Eye (tissue), 1 donor: ENCODE measurements at regions not wholly inside any gene's neighbourhood (a gene's known extent, or its start where the extent isn't known, plus 50 kb on each side); places are given as distances from the start of the nearest gene placed in this dataset.
"Not testable (repeated sequence)": the region's sequence is repeated elsewhere in the genome, so short reads cannot be mapped to it uniquely, and the experiment has no call there.

Experiments
- DNase-seq: peaks from one replicate; pipeline ENCODE4 v3.0.0-alpha.2; 2015

DNA sequence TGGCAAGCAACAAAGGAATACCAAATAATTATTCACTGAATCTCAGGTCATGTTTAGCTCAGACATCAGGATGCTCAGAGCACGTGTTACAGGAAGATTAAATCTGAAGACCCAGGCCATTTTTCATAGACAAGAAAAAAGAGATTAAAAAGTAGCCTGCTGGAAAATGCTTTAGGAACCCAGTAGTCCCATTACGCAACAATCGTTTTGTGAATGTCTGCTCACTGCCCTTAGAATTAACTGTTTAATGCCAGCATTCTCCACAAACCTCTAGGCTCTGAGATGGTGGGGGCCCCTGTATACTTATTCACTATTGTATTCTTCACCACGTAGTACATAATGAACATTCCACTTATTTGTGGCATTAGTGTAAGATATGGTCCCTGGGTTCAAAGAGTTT, 154.6 kb upstream of the NYAP2 start:
- DNase-seq = no peak

DNA sequence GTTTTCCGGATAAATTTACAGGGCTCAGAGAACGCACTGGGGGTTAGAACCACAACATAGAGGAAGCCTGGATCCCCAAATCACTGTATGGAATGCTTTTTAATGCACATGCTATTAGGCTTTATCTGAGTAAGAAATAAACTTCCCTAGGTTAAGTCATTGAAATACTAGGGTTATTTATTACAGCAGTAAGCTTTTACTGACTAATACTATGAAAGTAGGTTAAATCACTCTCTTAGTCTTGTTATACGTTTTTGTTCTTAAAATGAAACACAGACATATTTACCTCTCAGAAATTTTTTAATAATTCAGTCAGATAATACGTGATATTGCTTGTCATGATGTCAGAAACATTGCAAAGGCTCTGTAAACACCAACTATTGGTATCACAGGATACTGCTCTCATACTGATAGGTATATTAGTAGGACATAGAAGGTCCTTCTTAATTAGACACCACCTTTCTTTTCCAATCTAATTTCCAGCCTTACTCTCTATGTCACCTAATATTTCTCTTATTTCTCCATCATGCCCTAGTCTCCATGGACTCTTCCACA, 162.7 kb upstream of the NYAP2 start:
- no peak for DNase-seq

DNA sequence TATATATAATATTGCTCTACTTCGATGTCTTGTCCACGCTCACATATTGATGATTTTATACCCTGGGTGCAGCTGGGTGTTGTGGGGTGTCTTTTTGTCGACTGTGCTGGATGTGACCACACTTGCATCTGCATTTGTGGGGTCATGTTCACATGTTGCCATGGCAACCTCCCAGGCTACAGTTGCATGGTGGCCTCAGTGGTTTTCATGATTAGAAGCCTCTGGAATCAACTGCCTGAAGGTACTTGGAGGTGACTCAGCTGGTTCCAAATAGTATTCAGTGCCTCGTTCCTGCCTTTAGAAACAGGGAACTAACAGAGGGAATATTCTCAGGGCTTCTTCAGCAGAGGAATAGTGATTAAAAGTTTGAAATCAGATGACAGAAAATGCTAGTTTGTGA, 166.3 kb upstream of the NYAP2 start:
- DNase-seq = no peak

DNA sequence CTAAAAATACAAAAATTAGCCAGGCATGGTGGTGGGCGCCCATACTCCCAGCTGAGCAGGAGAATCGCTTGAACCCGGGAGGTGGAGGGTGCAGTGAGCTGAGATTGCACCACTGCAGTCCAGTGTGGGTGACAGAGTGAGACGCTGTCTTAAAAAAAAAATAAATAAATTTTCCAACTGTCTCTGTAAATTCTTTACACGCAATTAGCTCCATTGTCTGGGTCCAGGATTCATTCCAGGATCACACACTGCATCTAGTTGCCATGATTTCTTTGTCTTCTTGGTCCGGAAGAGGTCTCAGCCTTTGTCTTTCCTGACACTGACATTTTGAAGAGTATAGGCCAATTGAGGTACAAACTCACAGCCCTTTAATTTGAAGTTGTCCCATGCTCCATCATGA, 167.6 kb upstream of the NYAP2 start:
- DNase-seq = peak; percentile 50

DNA sequence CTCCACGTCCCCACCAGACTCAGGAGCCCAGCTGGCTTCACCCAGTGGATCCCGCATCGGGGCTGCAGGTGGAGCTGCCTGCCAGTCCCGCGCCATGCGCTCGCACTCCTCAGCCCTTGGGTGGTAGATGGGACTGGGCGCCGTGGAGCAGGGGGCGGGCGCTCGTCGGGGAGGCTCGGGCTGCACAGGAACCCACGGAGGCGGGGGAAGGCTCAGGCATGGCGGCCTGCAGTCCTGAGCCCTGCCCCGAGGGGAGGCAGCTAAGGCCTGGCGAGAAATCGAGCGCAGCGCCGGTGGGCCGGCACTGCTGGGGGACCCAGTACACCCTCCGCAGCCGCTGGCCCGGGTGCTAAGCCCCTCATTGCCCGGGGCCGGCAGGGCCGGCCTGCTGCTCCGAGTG, 170.2 kb upstream of the NYAP2 start:
- DNase-seq = not testable (repeated sequence)

DNA sequence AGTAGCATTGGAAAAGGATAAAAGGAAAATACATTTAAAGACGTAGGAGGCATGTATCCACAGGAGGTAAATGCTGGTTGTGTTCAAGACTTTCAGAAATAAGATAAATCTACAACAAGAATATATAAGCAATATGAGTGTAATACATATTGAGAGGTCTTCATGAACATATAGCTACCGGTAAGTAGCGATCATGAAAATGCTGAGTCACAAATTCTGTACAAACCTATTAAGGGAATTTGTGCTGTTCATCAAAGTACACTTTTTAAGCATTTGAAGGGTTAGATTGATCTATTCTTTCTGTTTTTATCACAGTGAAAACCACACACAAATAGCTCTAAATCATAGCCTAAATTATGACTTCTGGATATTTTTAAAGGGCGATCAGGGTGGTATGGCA, 173.1 kb upstream of the NYAP2 start:
- DNase-seq = no peak

DNA sequence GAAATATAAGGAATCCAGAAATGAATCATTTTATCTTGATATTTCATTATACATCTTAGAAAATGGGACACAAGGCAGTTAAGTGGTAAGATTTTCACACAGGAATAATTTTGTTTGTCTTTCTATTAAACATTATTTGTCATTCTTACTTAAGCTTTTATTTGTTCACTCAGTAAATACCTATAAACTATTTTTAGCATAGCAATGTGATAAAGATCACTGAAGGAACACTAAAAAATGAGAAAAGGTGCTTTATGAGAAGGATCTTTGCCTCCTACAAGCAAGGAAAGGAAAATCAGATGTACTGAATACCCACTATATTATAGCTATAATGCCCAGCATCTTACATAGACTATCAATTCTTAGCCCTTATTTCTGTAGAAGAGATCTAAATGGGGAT, 176.2 kb upstream of the NYAP2 start:
- no peak for DNase-seq

DNA sequence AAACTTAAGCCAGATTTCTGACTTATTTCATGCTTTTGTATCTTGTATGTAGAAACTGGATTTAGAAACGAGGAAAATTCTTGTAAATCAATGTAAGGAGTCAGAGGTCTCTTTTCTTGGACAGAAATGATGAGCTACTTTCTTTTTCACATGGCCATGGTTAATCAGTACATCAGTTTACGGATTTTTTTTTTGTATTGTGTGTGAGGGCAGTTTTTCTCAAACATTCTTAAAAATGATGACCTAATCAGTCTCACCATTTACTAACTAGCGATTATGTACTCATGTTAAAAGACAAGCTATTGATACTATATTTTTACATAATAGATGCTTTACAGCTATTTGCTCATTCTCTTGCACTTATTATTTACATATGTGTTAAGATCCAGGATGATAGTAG, 165.2 kb upstream of the DOCK10 start:
- DNase-seq = no peak

DNA sequence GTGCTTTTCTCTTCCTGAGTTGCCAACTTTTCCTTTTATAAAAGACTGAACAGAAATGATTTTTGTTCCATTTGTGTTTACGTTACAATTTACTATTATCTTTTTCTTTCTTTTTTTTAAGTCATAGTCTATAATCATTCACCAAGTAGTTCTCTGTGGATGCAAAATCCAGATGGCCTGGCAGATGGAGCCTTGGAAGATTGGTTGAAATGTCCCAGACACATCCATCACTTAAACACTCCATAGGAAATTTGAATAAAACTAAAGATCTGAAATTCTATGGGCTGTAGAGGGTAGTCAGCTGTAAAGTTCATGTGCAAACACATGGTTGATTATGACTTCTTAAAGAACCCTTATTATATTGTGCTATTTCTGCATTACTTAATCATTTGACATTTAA, 164.8 kb upstream of the DOCK10 start:
- peak; percentile 6 for DNase-seq

DNA sequence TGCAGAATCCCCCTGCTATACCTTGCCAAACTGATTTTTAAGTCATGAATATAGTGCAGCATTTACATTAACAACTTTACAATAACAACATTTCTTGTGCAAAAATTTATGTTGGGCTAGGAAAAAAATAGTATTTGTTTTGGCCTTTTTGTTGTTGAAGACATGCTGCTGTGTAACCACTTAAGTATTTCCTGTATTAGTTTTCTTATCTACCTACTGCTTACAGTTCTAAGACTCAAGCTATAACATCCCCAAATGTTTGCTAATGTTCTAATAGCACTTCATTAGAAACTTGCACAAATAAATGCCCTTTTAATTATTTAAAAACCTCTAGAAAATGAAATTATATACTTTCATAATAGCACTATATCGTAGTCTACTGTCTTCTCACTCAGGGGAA, 154.3 kb upstream of the DOCK10 start:
- no peak for DNase-seq

DNA sequence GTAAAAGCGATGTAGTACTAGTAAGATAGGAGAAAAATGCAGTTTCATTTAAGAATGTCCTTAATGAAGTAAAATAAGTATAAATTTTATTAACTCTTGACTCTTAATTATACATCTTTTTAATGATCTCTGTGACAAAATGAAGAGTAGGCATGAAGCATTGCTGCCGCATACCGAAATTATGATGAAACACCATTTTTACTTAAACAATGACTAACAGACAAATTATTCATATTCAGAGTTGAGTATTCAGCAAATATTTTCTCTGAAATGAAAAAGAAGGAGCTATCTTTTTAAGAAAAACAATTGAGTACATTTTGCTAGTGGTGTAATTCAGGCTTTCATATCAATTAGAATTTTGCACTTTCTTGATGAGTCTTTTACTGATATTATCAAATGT, 150.6 kb upstream of the DOCK10 start:
- DNase-seq = no peak

DNA sequence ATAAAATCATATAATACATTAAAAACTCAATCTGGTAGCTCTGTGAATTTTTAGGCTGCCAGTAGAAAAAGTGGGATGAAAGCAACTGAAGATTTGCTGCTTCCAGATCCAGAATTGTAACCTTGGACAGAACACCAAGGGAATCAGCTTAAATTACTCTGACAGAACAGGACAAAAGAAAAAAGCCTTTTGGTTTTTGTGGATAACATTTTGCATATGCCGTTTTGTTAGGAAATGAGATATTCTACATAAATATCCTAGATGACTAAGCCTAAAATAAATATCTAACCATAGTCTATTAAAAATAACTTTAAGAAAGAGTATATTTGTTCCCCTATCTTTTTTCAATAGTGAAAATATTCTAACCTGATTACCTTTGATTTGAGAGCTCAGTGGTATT, 148.7 kb upstream of the DOCK10 start:
- DNase-seq = no peak

DNA sequence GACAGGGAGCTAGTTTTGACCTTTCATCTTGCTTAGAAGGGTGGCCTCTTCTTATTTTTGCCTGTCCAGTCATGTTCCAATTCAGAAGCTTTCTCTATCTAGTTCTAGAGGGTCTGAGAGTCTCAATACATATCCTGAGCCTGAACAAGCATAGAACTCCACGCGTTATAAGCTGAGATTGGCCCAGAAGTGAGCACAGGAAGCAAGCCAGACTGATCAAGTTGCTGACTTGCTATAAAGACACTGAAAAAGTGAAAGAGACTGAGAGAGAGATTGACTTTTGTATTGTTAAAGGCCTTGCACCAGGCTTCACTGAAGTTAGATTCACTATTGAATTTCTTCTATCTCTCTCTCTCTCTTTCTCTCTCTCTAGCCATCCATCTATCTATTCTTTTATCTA, 142.7 kb upstream of the DOCK10 start:
- DNase-seq = no peak

DNA sequence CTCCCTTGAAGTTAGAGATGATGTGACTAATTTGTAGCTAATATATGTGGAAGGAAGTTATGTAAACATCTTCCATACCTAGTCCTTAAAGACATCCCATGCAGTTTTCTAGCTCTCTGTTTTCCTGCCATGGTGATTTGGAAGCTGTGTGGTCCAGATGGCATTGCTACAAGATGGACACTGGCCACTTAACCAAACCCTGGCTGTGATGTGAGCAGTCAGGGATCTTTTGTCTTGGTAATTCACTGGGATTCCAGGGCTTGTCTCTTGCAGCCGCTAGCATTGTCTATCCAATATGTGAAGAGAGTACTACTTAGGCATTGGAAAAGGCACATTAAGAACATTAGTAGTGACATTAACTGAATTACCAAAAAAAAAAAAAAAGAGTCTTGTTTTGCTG, 139.9 kb upstream of the DOCK10 start:
- DNase-seq = peak; percentile 20

DNA sequence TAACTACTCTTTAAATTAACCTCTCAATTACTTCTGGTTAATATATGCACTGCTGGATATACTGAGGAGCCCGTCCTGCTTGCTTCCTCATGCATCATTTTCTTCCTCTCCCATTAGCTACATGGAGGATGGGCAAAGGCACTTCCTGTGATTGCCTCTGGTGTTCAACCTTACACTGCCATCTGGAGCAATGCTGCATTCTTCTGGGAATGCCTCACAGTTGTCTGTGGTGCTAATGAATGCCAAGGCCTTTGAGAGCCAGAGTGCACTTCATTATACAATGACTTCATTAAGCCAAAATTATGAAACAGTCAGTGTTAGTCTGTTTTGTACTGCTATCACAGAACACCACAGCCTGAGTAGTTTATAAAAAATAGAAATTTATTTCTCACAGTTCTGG, 134.8 kb upstream of the DOCK10 start:
- no peak for DNase-seq

DNA sequence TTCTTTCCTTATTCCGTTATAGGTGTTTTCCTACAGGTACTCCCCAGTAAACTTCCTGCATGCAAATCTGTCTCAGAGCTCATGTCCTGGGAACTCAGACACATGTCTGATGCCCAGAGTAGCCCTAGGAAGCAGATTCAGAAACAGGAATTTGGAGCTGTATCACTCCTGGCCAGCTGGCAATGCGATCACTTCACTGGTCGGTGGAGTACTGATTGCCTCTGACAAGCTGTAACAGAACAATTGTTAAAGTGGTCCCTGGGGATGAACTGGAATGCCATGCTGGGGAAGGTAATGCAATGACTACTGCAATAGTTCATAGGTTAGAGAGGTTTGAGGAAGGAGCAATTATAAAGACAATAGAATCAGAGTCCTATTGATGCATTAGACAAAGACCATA, 131.6 kb upstream of the DOCK10 start:
- DNase-seq = peak; percentile 88

DNA sequence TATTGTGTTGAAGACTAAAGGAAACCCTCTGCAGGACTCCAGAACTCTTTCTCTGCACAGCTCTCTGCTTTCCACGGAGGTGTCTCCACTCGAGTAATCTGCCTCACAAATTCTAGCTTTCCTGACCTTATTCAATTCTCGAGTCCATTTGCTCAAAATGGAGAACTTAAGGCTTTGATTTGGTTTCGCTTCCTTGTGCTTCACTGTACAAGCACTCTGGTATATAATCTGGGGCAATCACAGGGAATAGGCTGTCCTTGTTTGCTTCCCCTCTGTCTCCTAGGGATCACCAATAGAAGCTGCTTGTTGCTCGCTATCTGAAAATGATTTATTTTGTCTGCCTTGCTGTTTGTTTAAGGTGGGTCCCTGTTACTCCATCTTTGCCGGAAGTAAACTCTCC, 129.1 kb upstream of the DOCK10 start:
- no peak for DNase-seq

DNA sequence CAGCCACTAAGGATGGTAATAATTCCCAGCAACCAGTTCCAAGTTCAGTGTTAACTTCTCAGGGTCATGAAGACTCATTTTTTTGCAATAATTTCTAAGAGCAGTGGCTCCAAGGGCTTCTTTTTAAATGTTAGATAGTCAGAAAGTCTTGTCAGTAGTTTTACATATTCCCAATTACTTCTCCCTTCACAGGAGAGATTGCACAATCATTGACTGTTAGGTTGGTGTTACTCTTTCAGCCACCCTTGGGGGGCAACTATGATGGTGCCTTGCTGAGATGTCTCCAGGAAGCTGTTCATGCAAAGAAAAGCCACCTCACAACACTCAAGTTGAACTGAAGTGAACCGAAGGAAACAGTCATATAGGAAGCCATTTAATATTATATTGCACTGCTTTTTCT, 127.9 kb upstream of the DOCK10 start:
- no peak for DNase-seq

DNA sequence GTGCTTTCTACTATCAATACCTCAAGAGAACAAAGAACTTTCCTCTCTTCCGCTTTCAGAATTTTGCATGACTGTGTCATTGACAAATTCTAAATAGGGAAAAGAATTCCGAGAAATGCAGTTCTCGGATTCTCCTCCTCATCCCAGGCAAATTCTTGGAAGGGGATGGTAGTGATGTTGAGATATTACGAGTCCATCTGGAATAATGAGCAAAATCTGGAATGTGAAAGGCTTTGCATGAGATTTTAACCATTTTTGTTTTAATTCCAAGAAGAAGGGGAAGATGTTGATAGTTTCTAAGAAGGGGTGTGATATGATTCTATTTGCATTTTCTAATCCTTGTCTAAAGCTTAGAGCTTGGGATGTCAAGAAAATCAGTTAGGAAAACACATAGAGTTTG, 127.1 kb upstream of the DOCK10 start:
- no peak for DNase-seq

DNA sequence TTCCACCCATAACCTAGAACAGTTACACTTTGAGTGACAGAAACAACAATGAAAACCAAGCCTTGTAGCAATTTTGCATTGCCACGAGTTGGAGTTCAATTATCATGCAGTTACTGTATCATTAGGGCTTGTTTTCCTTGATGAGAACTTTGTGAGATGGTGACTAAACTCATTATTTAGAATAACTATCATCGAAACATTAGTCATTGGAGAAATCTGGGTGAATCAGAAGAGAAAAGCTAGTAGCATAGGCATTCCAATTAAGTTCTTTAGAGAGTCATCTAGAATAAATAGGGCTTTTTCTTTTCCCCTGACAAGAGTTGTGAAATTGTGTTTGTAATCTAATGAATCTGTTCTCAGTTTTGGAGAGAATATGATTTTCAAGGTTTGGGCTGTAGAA, 122.8 kb upstream of the DOCK10 start:
- DNase-seq = no peak

DNA sequence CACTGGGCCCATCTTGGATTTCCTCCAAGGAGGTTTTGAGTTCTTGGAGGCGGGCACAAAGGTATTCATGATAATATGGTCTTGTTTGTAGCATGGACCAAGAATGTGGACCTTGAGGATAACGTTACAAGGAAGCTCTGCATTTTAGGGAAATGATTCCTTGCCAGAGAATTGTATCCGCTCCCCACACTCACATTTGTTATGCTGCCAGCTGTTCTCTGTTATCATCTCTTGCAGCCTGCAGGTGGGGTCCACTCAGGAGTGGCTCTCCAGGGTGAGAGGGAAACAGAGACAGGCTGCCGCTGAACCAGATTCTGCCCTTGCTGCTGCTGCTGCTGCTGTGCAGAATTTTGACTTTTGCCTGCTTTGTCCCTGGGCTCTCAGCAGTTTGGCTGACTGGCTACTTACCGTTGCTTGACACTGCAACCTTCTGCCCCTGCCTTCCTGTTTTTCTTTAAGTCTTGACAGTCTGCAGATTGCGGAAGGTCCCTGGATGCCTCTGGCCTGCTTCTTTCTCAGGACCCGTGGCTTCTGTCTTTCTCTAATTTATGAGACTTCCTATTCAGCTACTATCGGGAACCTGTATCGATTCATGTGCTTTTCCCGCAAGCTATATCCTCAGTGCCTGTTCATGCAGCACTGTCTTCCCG, 122.3 kb upstream of the DOCK10 start:
- DNase-seq = no peak

DNA sequence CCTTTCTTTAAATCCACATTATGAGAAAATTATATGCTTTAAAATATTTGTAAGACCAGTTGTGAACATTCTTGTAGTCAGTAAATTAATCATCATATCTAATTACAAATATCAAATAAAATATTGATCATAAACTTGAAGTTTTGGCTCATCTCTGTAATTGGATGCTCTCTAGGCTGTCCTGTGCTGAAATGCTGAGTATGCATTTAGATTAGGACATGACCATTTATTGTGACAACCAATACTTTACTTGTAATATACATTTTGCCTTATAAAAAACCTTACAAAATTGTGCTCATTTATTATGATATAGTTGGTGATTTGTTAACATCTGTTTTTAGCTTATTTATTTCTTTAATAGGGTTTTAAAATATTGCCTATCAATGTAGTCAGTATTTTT, 116.1 kb upstream of the DOCK10 start:
- DNase-seq = no peak

DNA sequence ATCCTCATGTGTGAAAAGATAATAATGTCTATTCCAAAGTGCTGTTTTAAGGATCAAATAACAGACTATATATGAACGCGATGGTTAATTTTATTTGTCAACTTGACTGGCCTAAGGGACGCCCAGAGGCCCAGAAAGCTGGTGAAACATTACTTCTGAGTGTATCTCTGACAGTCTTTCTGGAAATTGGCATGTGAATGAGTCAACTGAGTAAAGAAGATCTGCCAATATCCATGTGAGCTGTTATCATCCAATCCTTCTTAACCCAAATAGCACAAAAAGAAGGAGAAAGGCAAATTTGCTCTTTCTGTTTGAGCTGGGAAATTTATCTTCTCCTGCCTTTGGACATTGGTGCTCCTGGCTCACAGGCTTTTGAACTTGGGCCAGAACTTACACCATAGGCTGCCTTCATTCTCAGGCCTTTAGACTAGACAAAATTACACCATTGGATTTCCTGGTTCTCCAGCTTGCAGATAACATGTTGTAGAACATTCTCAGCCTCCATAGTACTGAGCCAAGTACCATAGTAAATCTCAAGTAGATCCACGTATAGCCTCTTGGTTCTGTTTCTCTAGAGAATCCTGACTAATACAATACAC, 114.7 kb upstream of the DOCK10 start:
- no peak for DNase-seq

DNA sequence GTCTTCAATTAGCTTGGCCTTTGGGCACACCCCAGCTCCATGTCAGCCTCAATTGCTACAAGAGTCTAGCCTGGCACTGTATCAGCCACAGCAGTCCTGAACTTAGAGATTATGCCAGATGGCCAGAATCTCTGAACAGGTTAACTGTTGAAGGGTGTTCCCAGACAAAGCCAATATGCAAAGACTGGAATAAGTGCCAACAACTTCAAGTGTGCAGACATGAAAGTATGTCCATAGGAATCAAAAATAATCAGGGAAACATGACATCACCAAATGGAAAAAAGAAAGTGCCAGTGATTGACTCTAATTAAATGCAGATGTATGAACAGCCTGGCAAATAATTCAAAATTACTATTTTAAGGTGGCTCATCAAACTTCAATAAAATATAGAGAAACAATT, 98.5 kb upstream of the DOCK10 start:
- DNase-seq = no peak

DNA sequence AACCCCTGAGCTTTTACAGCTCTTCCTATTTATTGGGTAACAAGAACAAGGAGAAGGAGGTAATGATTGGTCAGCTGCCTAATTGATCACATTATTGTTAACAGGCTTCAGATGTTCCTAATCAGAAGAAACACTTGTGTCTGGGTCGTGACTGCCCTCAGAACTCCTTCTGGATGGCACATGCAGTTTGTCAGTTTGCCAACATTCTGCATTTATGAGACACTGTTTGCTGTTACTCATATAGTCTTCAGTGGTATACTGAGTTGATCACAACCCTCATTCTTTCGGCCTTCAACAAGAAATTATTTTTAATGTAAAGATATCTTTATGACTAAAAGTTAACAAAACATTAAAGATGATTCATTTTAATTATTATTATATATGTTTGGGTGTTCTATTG, 95.7 kb upstream of the DOCK10 start:
- no peak for DNase-seq
